ENCODE measurements at regions not wholly inside any gene's neighbourhood (a gene's known extent, or its start where the extent isn't known, plus 50 kb on each side); places are given as distances from the start of the nearest gene placed in this dataset.

GRCh38 chr1:239287296-239287695 lies 99.1 kb upstream of the CHRM3 start:
- no peak for TF ChIP-seq CTCF (IDR thresholded peaks at IDR 0.05; ENCODE audit: low read depth, low read length)
- no peak overlapping the region for H3K4me3 ChIP-seq (ENCODE audit: low read depth, low read length)

GRCh38 chr1:239283216-239283615 lies 103.2 kb upstream of the CHRM3 start:
- no peak for TF ChIP-seq CTCF (IDR thresholded peaks at IDR 0.05; ENCODE audit: low read depth, low read length)
- H3K4me3 ChIP-seq (ENCODE audit: low read depth, low read length), result no peak overlapping the region

GRCh38 chr1:239282411-239282810 lies 104.0 kb upstream of the CHRM3 start:
- H3K4me3 ChIP-seq (ENCODE audit: low read depth, low read length), result no peak overlapping the region
- TF ChIP-seq CTCF (IDR thresholded peaks at IDR 0.05; ENCODE audit: low read depth, low read length), result no peak

GRCh38 chr1:239276051-239276450 lies 110.3 kb upstream of the CHRM3 start:
- no peak for TF ChIP-seq CTCF (IDR thresholded peaks at IDR 0.05; ENCODE audit: low read depth, low read length)
- H3K4me3 ChIP-seq (ENCODE audit: low read depth, low read length), result no peak overlapping the region

- H3K4me3 ChIP-seq (ENCODE audit: low read depth, low read length), result no peak overlapping the region
Measured at GRCh38 chr1:239274242-239274830, 112.0 kb upstream of the CHRM3 start.

GRCh38 chr1:239270509-239270908 lies 115.9 kb upstream of the CHRM3 start:
- no peak for TF ChIP-seq CTCF (IDR thresholded peaks at IDR 0.05; ENCODE audit: low read depth, low read length)

More at GRCh38 chr1:239274242-239274830, 112.0 kb upstream of the CHRM3 start:
- no peak for TF ChIP-seq CTCF (IDR thresholded peaks at IDR 0.05; ENCODE audit: low read depth, low read length)

GRCh38 chr1:239269706-239270105 lies 116.7 kb upstream of the CHRM3 start:
- H3K4me3 ChIP-seq (ENCODE audit: low read depth, low read length), result no peak overlapping the region
- no peak for TF ChIP-seq CTCF (IDR thresholded peaks at IDR 0.05; ENCODE audit: low read depth, low read length)

More at GRCh38 chr1:239270509-239270908, 115.9 kb upstream of the CHRM3 start:
- H3K4me3 ChIP-seq (ENCODE audit: low read depth, low read length), result no peak overlapping the region

Data from WI38 (cell line).